A549 (cell line): ENCODE measurements at regions not wholly inside any gene's neighbourhood (a gene's known extent, or its start where the extent isn't known, plus 50 kb on each side); places are given as distances from the start of the nearest gene placed in this dataset.

Experiments
- ATAC-seq, 2 experiments: fragments of 200-7000 bp in 1 of 2; fragments of >200 bp in 1 of 2; cut with Nextera tagmentation in 1 of 2; cut with Tn5 transposase in 1 of 2; 3 replicates each; pipeline versions ENCODE4 v1.8.0 to v1.9.1; 2018 to 2020; ENCODE audit warnings: mild to moderate bottlenecking in 1 of 2, moderate library complexity in 1 of 2
- CTCF ChIA-PET: fragments of 300-600 bp; sonication (Branson Sonifier 250); formaldehyde crosslinking; extraction: SDS; loops from one replicate; lab custom pipeline; 2021; ENCODE audit warnings: antibody characterized with exemption, inconsistent platforms; lab: Yijun Ruan, JAX
- POLR2A ChIA-PET: fragments of 350-600 bp; formaldehyde crosslinking; extraction: SDS; loops from one replicate; lab custom pipeline; 2021; ENCODE audit warnings: antibody characterized with exemption, inconsistent platforms; lab: Yijun Ruan, JAX
- DNase-seq, 2 experiments: peaks; one replicate each; pipeline versions ENCODE4 v3.0.0 to v3.0.0-alpha.2; 2011 to 2016; ENCODE audit warnings: low read depth in 1 of 2, low spot score in 1 of 2
- FAIRE-seq: peaks from 2 replicates; lab custom pipeline; 2011; peaks lifted over from hg19 to GRCh38; lab: Jason Lieb, UNC
- H3K27ac ChIP-seq, 2 experiments: fragments of >200 bp; sonication (Bioruptor Twin); formaldehyde crosslinking; 3 replicates each; pipeline ENCODE4 v1.5.1; 2016 to 2017
- H3K4me1 ChIP-seq: fragments of >200 bp; sonication (Bioruptor Twin); formaldehyde crosslinking; 3 replicates; pipeline ENCODE4 v1.6.1; 2016
- H3K4me2 ChIP-seq: fragments of >200 bp; sonication (Bioruptor Twin); formaldehyde crosslinking; 3 replicates; pipeline ENCODE4 v1.6.1; 2016
- H3K4me3 ChIP-seq: fragments of >200 bp; sonication (Bioruptor Twin); formaldehyde crosslinking; 3 replicates; pipeline ENCODE4 v1.5.1; 2016
- H3K9me3 ChIP-seq: fragments of >200 bp; sonication (Bioruptor Twin); formaldehyde crosslinking; 3 replicates; pipeline ENCODE4 v1.6.1; 2016
- CBX8 ChIP-seq: fragments of 200-600 bp; sonication (generic); IDR thresholded peaks from 2 replicates; pipeline ENCODE4 v1.6.1; 2016
- CEBPB ChIP-seq, 2 experiments: fragments of >200 bp in 1 of 2; sonication (Bioruptor Twin) in 1 of 2; formaldehyde crosslinking in 1 of 2; IDR thresholded peaks; 2 replicates each; pipeline ENCODE4 v1.6.1; 2012 to 2016
- CHD2 ChIP-seq: fragments of 150-350 bp; IDR thresholded peaks from 2 replicates; pipeline ENCODE4 v1.6.1; 2014; ENCODE audit warnings: low read length; ENCODE audit not compliant: partially characterized antibody
- CTCF ChIP-seq: fragments of >200 bp; sonication (Bioruptor Twin); formaldehyde crosslinking; IDR thresholded peaks from 3 replicates; pipeline ENCODE4 v1.5.1; 2016
- E2F6 ChIP-seq: IDR thresholded peaks from 2 replicates; pipeline ENCODE4 v1.6.1; 2012; ENCODE audit warnings: low read depth, borderline replicate concordance
- FOSB ChIP-seq: fragments of 250-450 bp; sonication (Bioruptor Pico); IDR thresholded peaks from 2 replicates; pipeline ENCODE4 v1.5.0; 2020; ENCODE audit warnings: mild to moderate bottlenecking, moderate library complexity
- FOSL2 ChIP-seq, 2 experiments: fragments of 450-650 bp in 1 of 2; fragments of >200 bp in 1 of 2; sonication (Bioruptor Twin) in 1 of 2; formaldehyde crosslinking; IDR thresholded peaks; 2 replicates each; pipeline versions ENCODE4 v1.5.0 to v1.6.1; 2016 to 2020; ENCODE audit warnings: mild to moderate bottlenecking in 1 of 2, moderate library complexity in 1 of 2
- FOXS1 ChIP-seq: fragments of 250-450 bp; sonication (Bioruptor Pico); IDR thresholded peaks from 2 replicates; pipeline ENCODE4 v1.5.0; 2020; ENCODE audit warnings: mild to moderate bottlenecking, moderate library complexity
- GATA3 ChIP-seq: IDR thresholded peaks from 2 replicates; pipeline ENCODE4 v1.6.1; 2012; ENCODE audit warnings: borderline replicate concordance
- HDAC2 ChIP-seq: fragments of 200-600 bp; sonication (generic); IDR thresholded peaks from 2 replicates; pipeline ENCODE4 v1.6.1; 2016
- HOXB5 ChIP-seq: fragments of 250-450 bp; sonication (Bioruptor Pico); IDR thresholded peaks from 2 replicates; pipeline ENCODE4 v1.5.0; 2020; ENCODE audit warnings: mild to moderate bottlenecking, moderate library complexity
- MYC ChIP-seq: IDR thresholded peaks from 2 replicates; pipeline ENCODE4 v1.6.1; 2012; ENCODE audit warnings: mild to moderate bottlenecking, inconsistent platforms, low read length, improper control_type of control experiment, borderline replicate concordance
- RCOR1 ChIP-seq: fragments of 150-350 bp; IDR thresholded peaks from 2 replicates; pipeline ENCODE4 v1.6.1; 2014; ENCODE audit warnings: antibody characterized with exemption, low read length, low read depth
- SMC3 ChIP-seq: fragments of >200 bp; sonication (Bioruptor Twin); formaldehyde crosslinking; IDR thresholded peaks from 3 replicates; pipeline ENCODE4 v1.6.1; 2018; ENCODE audit warnings: inconsistent platforms
- TFCP2L1 ChIP-seq: fragments of 250-450 bp; sonication (Bioruptor Pico); IDR thresholded peaks from 2 replicates; pipeline ENCODE4 v1.5.0; 2021; ENCODE audit warnings: mild to moderate bottlenecking
- TP53 ChIP-seq: fragments of 250-450 bp; sonication (Bioruptor Pico); IDR thresholded peaks from 2 replicates; pipeline ENCODE4 v1.5.0; 2021; ENCODE audit warnings: mild to moderate bottlenecking, moderate library complexity
- WGBS: methylation state at CpG from one replicate; pipeline ENCODE4 v1.1.6; 2017; ENCODE audit errors: missing lambda C conversion rate; 5-methylcytosine and 5-hydroxymethylcytosine counted together

GRCh38 chr9:90274725-90275124, 367.9 kb downstream of the DIRAS2 start:
- CTCF ChIA-PET = no interaction called here

GRCh38 chr9:90285946-90286345, 356.7 kb downstream of the DIRAS2 start:
- DNase-seq = no peak
- CTCF ChIA-PET = no interaction called here
- H3K27ac ChIP-seq = no peak overlapping the region
- POLR2A ChIA-PET = no interaction called here
- no peak for TF ChIP-seq CTCF
- TF ChIP-seq, all 56 proteins: peak for 0
- no peak for FAIRE-seq
- Histone ChIP-seq H3K4me1 (0 out of 3 replicates have a peak, but pooled peaks cover 3% of the 10 kb centered on the region), H3K4me3 (no peak overlapping the region), H3K9me3 (no peaks in the 10 kb centered on the region), H3K4me2 (no peak overlapping the region)
- 86% methylated on average over 2 of the region's 2 CpGs for WGBS
- ATAC-seq = no peak

More at GRCh38 chr9:90274725-90275124, 367.9 kb downstream of the DIRAS2 start:
- Histone ChIP-seq H3K27ac (no peak overlapping the region), H3K9me3 (no peaks in the 10 kb centered on the region), H3K4me3 (no peak overlapping the region)
- no peak for DNase-seq
- POLR2A ChIA-PET = no interaction called here
- TF ChIP-seq FOSB (CRISPR knock-in tag) = no peak
- TF ChIP-seq GATA3 = no peak
- no peak for TF ChIP-seq CBX8
- TF ChIP-seq FOSL2 (IDR thresholded peaks at IDR 0.05) = no peak
- no peak for TF ChIP-seq FOSL2 (CRISPR knock-in tag; IDR thresholded peaks at IDR 0.05)
- TF ChIP-seq CHD2 = no peak
- no peak for TF ChIP-seq HDAC2
- TF ChIP-seq FOXS1 = no peak
- no peak for TF ChIP-seq HOXB5 (CRISPR knock-in tag)
- no peak for TF ChIP-seq E2F6
- no peak for TF ChIP-seq TFCP2L1 (CRISPR knock-in tag)
- no peak for TF ChIP-seq RCOR1
- TF ChIP-seq MYC = no peak
- TF ChIP-seq SMC3 = no peak
- TF ChIP-seq TP53 (CRISPR knock-in tag) = no peak
- TF ChIP-seq, all 56 proteins: peak for 0
- H3K4me2 ChIP-seq = no peak overlapping the region
- WGBS = 40% methylated on average over 4 of the region's 4 CpGs
- FAIRE-seq (no peak), ATAC-seq (no peak)
- H3K4me1 ChIP-seq = no peaks in the 10 kb centered on the region

- no peak for TF ChIP-seq HOXB5 (CRISPR knock-in tag)
- TF ChIP-seq FOXS1 = no peak
- no peaks in the 10 kb centered on the region for H3K9me3 ChIP-seq
- 0 out of 3 replicates have a peak, but pooled peaks cover 3% of the 10 kb centered on the region for H3K4me1 ChIP-seq
- POLR2A ChIA-PET = no interaction called here
- H3K4me3 ChIP-seq = no peak overlapping the region
- CTCF ChIA-PET = interaction anchor here (0.5 to 1.0 kb wide), 3 partner anchors 13 to 38 kb away, joined by 3 to 4 read pairs (median 3); no protein-coding TSS in a partner anchor
- FAIRE-seq (no peak), DNase-seq (no peak), ATAC-seq (peak; percentile 70 to 85)
- peak overlapping the region in 1 of 2 experiments; percentile 46; a peak in 1 of 6 replicates for H3K27ac ChIP-seq
- 34% methylated on average over 9 of the region's 9 CpGs for WGBS
- H3K4me2 ChIP-seq = peak overlapping the region; percentile 66
These were observed 354.9 kb downstream of the DIRAS2 start for GRCh38 chr9:90287567-90288274.

GRCh38 chr9:90288275-90288639, 354.4 kb downstream of the DIRAS2 start:
- ChIA-PET POLR2A (no interaction called here), CTCF (interaction anchor here (0.8 kb wide), 1 partner anchor 25 kb away, joined by 4 read pairs; no protein-coding TSS in a partner anchor)
- ATAC-seq = 0 out of 6 replicates have a peak, but pooled peaks of 1 of the 2 experiments have one; percentile 34
- 91% methylated on average over 2 of the region's 2 CpGs for WGBS
- DNase-seq = no peak
- no peak overlapping the region for H3K4me3 ChIP-seq
- H3K27ac ChIP-seq = no peak overlapping the region
- 0 out of 3 replicates have a peak, but pooled peaks cover 3% of the 10 kb centered on the region for H3K4me1 ChIP-seq
- no peak for FAIRE-seq
- TF ChIP-seq GATA3 (no peak), CEBPB (IDR thresholded peaks at IDR 0.05) (no peak)
- H3K4me2 ChIP-seq = no peak overlapping the region; the same call in 1 of the 3 replicates
- no peaks in the 10 kb centered on the region for H3K9me3 ChIP-seq
